ENCODE measurements at regions not wholly inside any gene's neighbourhood (a gene's known extent, or its start where the extent isn't known, plus 50 kb on each side); places are given as distances from the start of the nearest gene placed in this dataset.

- no peak for DNase-seq (ENCODE audit: low read depth)
- TF ChIP-seq CTCF (IDR thresholded peaks at IDR 0.05; ENCODE audit: low read depth, low read length, missing control alignments) = no peak
- in situ Hi-C loops (cut with HindIII; ENCODE audit: low sequenced_read_pairs) = no loop called here
- H3K4me3 ChIP-seq (ENCODE audit: low read depth, low read length) = no peak overlapping the region
Observed at GRCh38 chr14:34228650-34228976, 233.4 kb downstream of the SPTSSA start.

GRCh38 chr14:34227834-34228649 is 234.0 kb downstream of the SPTSSA start:
- DNase-seq (ENCODE audit: low read depth) = peak; percentile 33
- H3K4me3 ChIP-seq (ENCODE audit: low read depth, low read length) = no peak overlapping the region

DNA sequence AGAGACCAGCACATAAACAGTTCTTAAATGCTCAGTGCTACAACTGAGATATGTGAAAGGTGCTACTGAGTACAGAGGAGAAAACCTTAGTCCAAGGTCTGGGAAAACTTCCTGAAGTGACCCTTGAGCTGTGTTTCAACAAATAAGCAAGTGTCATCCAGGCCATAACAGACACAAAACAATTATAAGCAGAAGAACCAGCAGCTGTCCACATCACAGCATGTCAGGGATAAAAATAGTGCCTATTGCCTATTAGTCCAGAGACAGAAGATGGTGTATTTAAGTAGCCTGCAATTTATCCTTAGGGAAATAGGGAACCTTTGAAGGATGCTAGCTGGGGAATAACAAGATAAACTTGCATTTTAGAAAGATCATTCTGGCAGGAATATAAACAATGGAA is 237.8 kb downstream of the SPTSSA start:
- no peak for DNase-seq (ENCODE audit: low read depth)
- no peak for TF ChIP-seq CTCF (IDR thresholded peaks at IDR 0.05; ENCODE audit: low read depth, low read length, missing control alignments)
- in situ Hi-C loops (cut with HindIII; ENCODE audit: low sequenced_read_pairs) = no loop called here
- H3K4me3 ChIP-seq (ENCODE audit: low read depth, low read length) = no peak overlapping the region

More at GRCh38 chr14:34227834-34228649, 234.0 kb downstream of the SPTSSA start:
- TF ChIP-seq CTCF (IDR thresholded peaks at IDR 0.05; ENCODE audit: low read depth, low read length, missing control alignments) = peak; percentile 85
- in situ Hi-C loops (cut with HindIII; ENCODE audit: low sequenced_read_pairs) = no loop called here

- in situ Hi-C loops (cut with HindIII; ENCODE audit: low sequenced_read_pairs) = no loop called here
Observed at GRCh38 chr14:34223373-34224148, 238.5 kb downstream of the SPTSSA start.

DNA sequence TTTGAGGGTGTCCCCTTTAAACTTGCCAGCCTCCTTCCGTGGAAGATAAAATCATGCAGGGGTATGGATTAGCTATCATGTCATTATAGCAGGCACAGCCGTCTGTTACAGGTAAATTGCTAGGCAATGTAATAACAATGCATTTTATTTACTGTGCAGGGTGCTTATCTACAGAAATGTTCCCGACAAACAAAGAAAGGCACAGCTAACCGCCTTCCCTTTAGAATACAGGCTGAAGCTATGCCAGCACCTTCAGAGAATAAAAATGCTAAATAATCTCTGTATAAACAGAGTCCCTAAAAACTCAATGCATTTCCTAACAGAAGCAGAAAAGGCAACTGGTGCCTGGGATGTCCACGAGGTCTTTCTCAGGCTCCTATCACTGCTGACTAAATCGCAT is 239.2 kb downstream of the SPTSSA start:
- no peak overlapping the region for H3K4me3 ChIP-seq (ENCODE audit: low read depth, low read length)
- DNase-seq (ENCODE audit: low read depth) = no peak
- in situ Hi-C loops (cut with HindIII; ENCODE audit: low sequenced_read_pairs) = no loop called here
- TF ChIP-seq CTCF (IDR thresholded peaks at IDR 0.05; ENCODE audit: low read depth, low read length, missing control alignments) = no peak

More at GRCh38 chr14:34223373-34224148, 238.5 kb downstream of the SPTSSA start:
- no peak overlapping the region for H3K4me3 ChIP-seq (ENCODE audit: low read depth, low read length)
- DNase-seq (ENCODE audit: low read depth) = no peak
- no peak for TF ChIP-seq CTCF (IDR thresholded peaks at IDR 0.05; ENCODE audit: low read depth, low read length, missing control alignments)

GRCh38 chr14:34222122-34222521 is 239.9 kb downstream of the SPTSSA start:
- in situ Hi-C loops (cut with HindIII; ENCODE audit: low sequenced_read_pairs) = no loop called here
- H3K4me3 ChIP-seq (ENCODE audit: low read depth, low read length) = no peak overlapping the region
- no peak for TF ChIP-seq CTCF (IDR thresholded peaks at IDR 0.05; ENCODE audit: low read depth, low read length, missing control alignments)
- no peak for DNase-seq (ENCODE audit: low read depth)
